ENCODE measurements at regions not wholly inside any gene's neighbourhood (a gene's known extent, or its start where the extent isn't known, plus 50 kb on each side); places are given as distances from the start of the nearest gene placed in this dataset.

GRCh38 chr15:77717333-77717990 lies 84.8 kb upstream of the LINGO1 start:
- no peak overlapping the region for H3K27ac Mint-ChIP-seq
- no peaks in the 10 kb centered on the region for H3K9me3 ChIP-seq (ENCODE audit: control insufficient read depth, low read length, poor library complexity, severe bottlenecking)
- H3K4me3 Mint-ChIP-seq = no peak overlapping the region
- H3K4me1 Mint-ChIP-seq = peaks cover 5% of the 10 kb centered on the region
- peaks cover 4% of the 10 kb centered on the region for H3K36me3 Mint-ChIP-seq (ENCODE audit: low read depth)
- DNase-seq (no peak), ATAC-seq (no peak)
- peaks cover 71% of the 10 kb centered on the region for H3K27me3 Mint-ChIP-seq

DNA sequence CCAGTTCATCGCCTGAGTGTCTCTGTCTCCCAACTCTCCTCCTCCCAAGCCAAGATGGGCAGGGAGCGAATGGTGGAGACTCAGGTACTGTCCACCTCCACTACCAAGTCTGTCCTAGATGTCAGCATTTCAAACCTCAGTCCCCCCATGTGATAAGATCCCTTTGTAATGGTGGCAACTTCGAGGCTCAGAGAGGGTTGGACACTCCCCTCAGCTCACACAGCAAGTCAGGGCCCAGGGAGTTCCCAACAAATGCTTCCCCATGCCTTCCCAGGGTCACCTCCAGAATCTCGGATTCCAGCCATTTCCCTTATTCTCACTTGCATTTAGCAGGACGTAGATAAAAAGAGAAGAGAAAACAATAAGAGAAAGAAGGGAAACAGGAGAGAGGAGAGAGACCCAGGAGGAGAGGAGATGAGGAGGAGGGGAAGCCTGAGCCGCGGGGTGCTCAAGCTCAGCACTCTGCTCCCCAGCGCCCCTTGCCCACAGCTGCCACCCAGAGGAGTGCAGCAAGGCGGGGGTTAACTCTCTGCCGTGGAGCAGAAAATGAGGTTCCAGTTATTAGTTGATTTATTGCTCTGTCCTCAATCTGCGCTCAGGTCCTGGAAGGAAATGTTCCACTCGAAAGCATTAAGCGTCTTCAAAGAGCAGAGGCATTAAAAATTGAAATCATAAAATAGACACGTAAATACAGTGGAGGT lies 84.1 kb upstream of the LINGO1 start:
- H3K9me3 ChIP-seq (ENCODE audit: control insufficient read depth, low read length, poor library complexity, severe bottlenecking) = no peaks in the 10 kb centered on the region
- Mint-ChIP-seq H3K4me3 (no peak overlapping the region), H3K4me1 (peaks cover 5% of the 10 kb centered on the region), H3K27me3 (peaks cover 64% of the 10 kb centered on the region), H3K27ac (no peak overlapping the region), H3K36me3 (ENCODE audit: low read depth) (peaks cover 4% of the 10 kb centered on the region)
- ATAC-seq (no peak), DNase-seq (no peak)

DNA sequence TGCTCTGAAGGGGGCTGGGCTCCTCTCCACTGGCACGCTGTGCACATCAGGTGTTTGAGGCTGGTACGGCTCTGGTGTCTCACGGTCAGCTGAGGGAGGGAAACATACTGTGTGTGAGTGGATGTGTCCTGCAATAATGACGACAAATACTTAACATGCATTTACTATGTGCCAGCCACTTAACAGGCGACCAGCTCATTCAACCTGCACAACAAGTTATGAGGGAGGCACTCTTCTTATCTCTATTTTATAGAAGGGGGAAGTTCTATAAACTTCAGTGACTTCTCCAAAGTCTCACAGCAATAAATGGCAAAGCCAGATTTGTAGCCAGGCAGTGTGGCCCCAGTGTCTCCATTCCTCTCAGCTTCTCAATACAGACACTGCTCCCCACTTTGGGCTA lies 83.1 kb upstream of the LINGO1 start:
- H3K36me3 Mint-ChIP-seq (ENCODE audit: low read depth) = peaks cover 4% of the 10 kb centered on the region
- ATAC-seq (no peak), DNase-seq (no peak)
- no peaks in the 10 kb centered on the region for H3K9me3 ChIP-seq (ENCODE audit: control insufficient read depth, low read length, poor library complexity, severe bottlenecking)
- peaks cover 56% of the 10 kb centered on the region for H3K27me3 Mint-ChIP-seq
- H3K27ac Mint-ChIP-seq = no peak overlapping the region
- no peak overlapping the region for H3K4me3 Mint-ChIP-seq
- peaks cover 5% of the 10 kb centered on the region for H3K4me1 Mint-ChIP-seq

- H3K27ac Mint-ChIP-seq = no peak overlapping the region
- ATAC-seq = no peak
- H3K27me3 Mint-ChIP-seq = peaks cover 54% of the 10 kb centered on the region
- no peaks in the 10 kb centered on the region for H3K9me3 ChIP-seq (ENCODE audit: control insufficient read depth, low read length, poor library complexity, severe bottlenecking)
- H3K4me3 Mint-ChIP-seq = no peak overlapping the region
- peaks cover 4% of the 10 kb centered on the region for H3K36me3 Mint-ChIP-seq (ENCODE audit: low read depth)
- H3K4me1 Mint-ChIP-seq = peaks cover 5% of the 10 kb centered on the region
- DNase-seq = no peak
Observed at GRCh38 chr15:77715051-77715450, 82.3 kb upstream of the LINGO1 start.

- Mint-ChIP-seq H3K4me1 (peaks cover 3% of the 10 kb centered on the region), H3K27me3 (peaks cover 49% of the 10 kb centered on the region), H3K27ac (no peak overlapping the region), H3K36me3 (ENCODE audit: low read depth) (peaks cover 3% of the 10 kb centered on the region), H3K4me3 (peak overlapping the region; percentile 49)
- no peaks in the 10 kb centered on the region for H3K9me3 ChIP-seq (ENCODE audit: control insufficient read depth, low read length, poor library complexity, severe bottlenecking)
- no peak for DNase-seq
- no peak for ATAC-seq
Observed at GRCh38 chr15:77714555-77714954, 81.8 kb upstream of the LINGO1 start.

DNA sequence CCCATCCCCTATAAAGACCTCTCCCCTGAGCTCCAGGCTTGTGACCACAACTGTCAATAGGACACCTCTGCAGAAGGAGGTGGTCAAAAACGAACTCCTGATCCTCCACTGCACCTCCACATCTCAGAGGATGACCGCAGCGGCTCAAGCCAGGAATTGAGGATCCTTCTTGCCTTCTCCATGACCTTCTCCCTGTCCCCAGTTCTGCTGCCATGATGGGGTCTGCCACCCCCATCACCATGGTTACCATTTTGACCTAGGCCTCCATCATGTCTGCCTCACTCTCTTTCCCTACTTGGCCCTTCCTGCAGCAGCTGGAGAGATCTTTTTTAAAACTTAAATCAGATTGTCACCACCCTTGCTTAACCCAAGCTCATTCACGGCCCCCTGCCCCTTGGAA lies 81.3 kb upstream of the LINGO1 start:
- Mint-ChIP-seq H3K36me3 (ENCODE audit: low read depth) (peaks cover 2% of the 10 kb centered on the region), H3K4me1 (peaks cover 2% of the 10 kb centered on the region), H3K4me3 (no peak overlapping the region), H3K27me3 (peaks cover 44% of the 10 kb centered on the region), H3K27ac (no peak overlapping the region)
- ATAC-seq (no peak), DNase-seq (no peak)
- H3K9me3 ChIP-seq (ENCODE audit: control insufficient read depth, low read length, poor library complexity, severe bottlenecking) = no peaks in the 10 kb centered on the region

DNA sequence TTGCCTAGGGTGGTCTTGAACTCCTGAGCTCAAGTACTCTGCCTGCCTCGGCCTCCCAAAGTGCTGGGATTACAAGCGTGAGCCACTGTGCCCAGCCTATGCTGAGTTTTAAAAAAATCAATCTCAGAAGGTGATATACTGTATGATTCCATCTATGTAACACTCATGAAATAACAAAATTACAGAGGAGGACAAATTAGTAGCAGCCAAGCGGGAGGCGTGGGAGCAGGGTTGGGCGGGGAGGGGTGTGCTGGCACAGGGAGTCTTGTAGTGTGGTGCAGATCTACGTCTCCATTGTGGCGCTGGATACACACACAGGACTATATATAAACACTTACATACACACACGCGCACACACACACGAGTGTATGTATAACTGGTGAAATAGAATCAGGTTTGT lies 80.6 kb upstream of the LINGO1 start:
- Mint-ChIP-seq H3K36me3 (ENCODE audit: low read depth) (peaks cover 2% of the 10 kb centered on the region), H3K4me1 (peaks cover 2% of the 10 kb centered on the region), H3K4me3 (no peak overlapping the region), H3K27me3 (peaks cover 41% of the 10 kb centered on the region), H3K27ac (no peak overlapping the region)
- ATAC-seq (no peak), DNase-seq (no peak)
- no peaks in the 10 kb centered on the region for H3K9me3 ChIP-seq (ENCODE audit: control insufficient read depth, low read length, poor library complexity, severe bottlenecking)

- Mint-ChIP-seq H3K36me3 (ENCODE audit: low read depth) (peaks cover 2% of the 10 kb centered on the region), H3K4me1 (peaks cover 2% of the 10 kb centered on the region), H3K27me3 (peaks cover 37% of the 10 kb centered on the region), H3K27ac (no peak overlapping the region), H3K4me3 (no peak overlapping the region)
- H3K9me3 ChIP-seq (ENCODE audit: control insufficient read depth, low read length, poor library complexity, severe bottlenecking) = no peaks in the 10 kb centered on the region
- ATAC-seq (no peak), DNase-seq (no peak)
Observed at GRCh38 chr15:77712438-77712837, 79.7 kb upstream of the LINGO1 start.

GRCh38 chr15:77710637-77711036 lies 77.9 kb upstream of the LINGO1 start:
- DNase-seq = no peak
- no peak overlapping the region for H3K27ac Mint-ChIP-seq

GRCh38 chr15:77710206-77710605 lies 77.5 kb upstream of the LINGO1 start:
- H3K27ac Mint-ChIP-seq = no peak overlapping the region
- peaks cover 30% of the 10 kb centered on the region for H3K27me3 Mint-ChIP-seq
- ATAC-seq = no peak

More at GRCh38 chr15:77710637-77711036, 77.9 kb upstream of the LINGO1 start:
- Mint-ChIP-seq H3K4me3 (no peak overlapping the region), H3K27me3 (peaks cover 34% of the 10 kb centered on the region), H3K36me3 (ENCODE audit: low read depth) (peaks cover 3% of the 10 kb centered on the region), H3K4me1 (peaks cover 3% of the 10 kb centered on the region)
- ATAC-seq = no peak
- H3K9me3 ChIP-seq (ENCODE audit: control insufficient read depth, low read length, poor library complexity, severe bottlenecking) = no peaks in the 10 kb centered on the region

DNA sequence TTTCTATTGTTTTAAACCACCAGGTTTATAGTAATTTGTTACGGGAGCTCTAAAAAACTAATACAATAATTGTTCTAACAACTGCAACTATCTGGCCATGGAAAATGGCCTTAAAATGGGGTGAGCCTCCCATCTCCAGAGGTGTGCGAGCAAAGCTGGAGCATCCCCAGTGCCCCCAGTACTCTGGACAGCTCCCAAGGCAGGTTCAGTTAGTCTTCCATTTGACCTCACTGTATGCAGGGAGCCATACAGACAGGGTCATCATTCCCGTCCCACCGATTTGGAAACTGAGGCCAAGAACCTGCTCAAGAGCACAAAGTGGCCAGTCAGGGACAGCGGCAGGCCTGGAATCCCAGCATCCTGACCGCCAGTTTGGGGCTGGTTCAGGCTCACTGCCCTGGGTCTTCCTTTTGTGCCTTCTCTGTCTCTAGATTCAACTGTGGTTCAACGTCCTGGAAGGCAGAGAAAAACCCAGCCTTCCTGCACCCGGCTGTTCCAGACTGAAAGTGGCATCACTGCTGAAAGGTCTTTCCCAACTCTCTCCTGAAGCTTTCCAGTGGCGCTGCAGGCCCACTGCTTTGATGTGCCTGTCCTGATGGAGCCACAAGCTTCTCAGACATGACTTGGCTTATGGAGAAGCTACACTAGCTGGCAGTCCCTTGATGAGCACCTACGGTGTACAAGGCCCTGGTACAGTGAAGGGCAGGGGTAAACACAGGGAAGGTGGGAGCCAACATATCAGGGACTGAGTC lies 76.6 kb upstream of the LINGO1 start:
- DNase-seq (no peak), ATAC-seq (no peak)
- H3K4me3 Mint-ChIP-seq = no peak overlapping the region
- peaks cover 27% of the 10 kb centered on the region for H3K27me3 Mint-ChIP-seq
- no peak overlapping the region for H3K27ac Mint-ChIP-seq
- peaks cover 3% of the 10 kb centered on the region for H3K4me1 Mint-ChIP-seq
- no peaks in the 10 kb centered on the region for H3K9me3 ChIP-seq (ENCODE audit: control insufficient read depth, low read length, poor library complexity, severe bottlenecking)
- H3K36me3 Mint-ChIP-seq (ENCODE audit: low read depth) = peaks cover 3% of the 10 kb centered on the region

More at GRCh38 chr15:77710206-77710605, 77.5 kb upstream of the LINGO1 start:
- no peaks in the 10 kb centered on the region for H3K9me3 ChIP-seq (ENCODE audit: control insufficient read depth, low read length, poor library complexity, severe bottlenecking)
- Mint-ChIP-seq H3K36me3 (ENCODE audit: low read depth) (peaks cover 3% of the 10 kb centered on the region), H3K4me3 (no peak overlapping the region), H3K4me1 (peaks cover 3% of the 10 kb centered on the region)
- DNase-seq = no peak

- no peak for DNase-seq
- peaks cover 3% of the 10 kb centered on the region for H3K4me1 Mint-ChIP-seq
- no peaks in the 10 kb centered on the region for H3K9me3 ChIP-seq (ENCODE audit: control insufficient read depth, low read length, poor library complexity, severe bottlenecking)
- peaks cover 3% of the 10 kb centered on the region for H3K36me3 Mint-ChIP-seq (ENCODE audit: low read depth)
- no peak overlapping the region for H3K27ac Mint-ChIP-seq
- peaks cover 20% of the 10 kb centered on the region for H3K27me3 Mint-ChIP-seq
- H3K4me3 Mint-ChIP-seq = no peak overlapping the region
- no peak for ATAC-seq
Observed at GRCh38 chr15:77706482-77707244, 74.0 kb upstream of the LINGO1 start.

Data from T-helper 17 cell (primary cell).